ENCODE measurements at regions not wholly inside any gene's neighbourhood (a gene's known extent, or its start where the extent isn't known, plus 50 kb on each side); places are given as distances from the start of the nearest gene placed in this dataset.
"Not testable (repeated sequence)": the region's sequence is repeated elsewhere in the genome, so short reads cannot be mapped to it uniquely, and the experiment has no call there.

- no peak for DNase-seq (ENCODE audit: low spot score)
Measured at GRCh38 chr3:159273608-159274007, 471.8 kb downstream of the MFSD1 start.

- DNase-seq (ENCODE audit: low spot score), result no peak
Measured at GRCh38 chr3:159275741-159276140, 473.9 kb downstream of the MFSD1 start.

GRCh38 chr3:159277814-159278213, 476.0 kb downstream of the MFSD1 start:
- DNase-seq (ENCODE audit: low spot score), result no peak

GRCh38 chr3:159280386-159281191, 478.7 kb downstream of the MFSD1 start:
- no peak for DNase-seq (ENCODE audit: low spot score)

- no peak for DNase-seq (ENCODE audit: low spot score)
Measured at GRCh38 chr3:159293493-159293892, 491.6 kb downstream of the MFSD1 start.

GRCh38 chr3:159301961-159302360, 500.1 kb downstream of the MFSD1 start:
- DNase-seq (ENCODE audit: low spot score), result no peak

GRCh38 chr3:159305017-159305416, 503.2 kb downstream of the MFSD1 start:
- no peak for DNase-seq (ENCODE audit: low spot score)

- DNase-seq (ENCODE audit: low spot score), result not testable (repeated sequence)
Measured at GRCh38 chr3:159316706-159317105, 514.9 kb downstream of the MFSD1 start.

- no peak for DNase-seq (ENCODE audit: low spot score)
Measured at GRCh38 chr3:159319156-159319555, 517.3 kb downstream of the MFSD1 start.

- no peak for DNase-seq (ENCODE audit: low spot score)
Measured at GRCh38 chr3:159322322-159322939, 520.6 kb downstream of the MFSD1 start.

- DNase-seq (ENCODE audit: low spot score), result no peak
Measured at GRCh38 chr3:159323848-159324247, 522.0 kb downstream of the MFSD1 start.

GRCh38 chr3:159326998-159327397, 525.1 kb downstream of the MFSD1 start:
- no peak for DNase-seq (ENCODE audit: low spot score)

GRCh38 chr3:159332535-159333099, 530.8 kb downstream of the MFSD1 start:
- DNase-seq (ENCODE audit: low spot score), result no peak

GRCh38 chr3:159339131-159339530, 537.3 kb downstream of the MFSD1 start:
- no peak for DNase-seq (ENCODE audit: low spot score)

GRCh38 chr3:159340877-159341500, 539.1 kb downstream of the MFSD1 start:
- no peak for DNase-seq (ENCODE audit: low spot score)

- no peak for DNase-seq (ENCODE audit: low spot score)
Measured at GRCh38 chr3:159346271-159346903, 544.5 kb downstream of the MFSD1 start.

- DNase-seq (ENCODE audit: low spot score), result no peak
Measured at GRCh38 chr3:159348431-159348830, 546.6 kb downstream of the MFSD1 start.

GRCh38 chr3:159356606-159357005, 554.8 kb downstream of the MFSD1 start:
- no peak for DNase-seq (ENCODE audit: low spot score)

- no peak for DNase-seq (ENCODE audit: low spot score)
Measured at GRCh38 chr3:159364511-159364910, 562.7 kb downstream of the MFSD1 start.

- no peak for DNase-seq (ENCODE audit: low spot score)
Measured at GRCh38 chr3:159366476-159366875, 564.6 kb downstream of the MFSD1 start.

GRCh38 chr3:159371961-159372360, 570.1 kb downstream of the MFSD1 start:
- no peak for DNase-seq (ENCODE audit: low spot score)
